Mesenchymal stem cell (in vitro differentiated cells and primary cell): ENCODE measurements at regions not wholly inside any gene's neighbourhood (a gene's known extent, or its start where the extent isn't known, plus 50 kb on each side); places are given as distances from the start of the nearest gene placed in this dataset.

Source experiments
- DNase-seq: peaks from one replicate; pipeline ENCODE4 v3.0.0-alpha.2; 2013
- H2AFZ ChIP-seq: one replicate; pipeline ENCODE4 v1.6.1; 2013; ENCODE audit warnings: low read depth, mild to moderate bottlenecking, control low read depth, inconsistent platforms, low read length, moderate library complexity
- H2AK5ac ChIP-seq: 2 replicates; pipeline ENCODE4 v1.6.1; 2013; ENCODE audit warnings: low read length, moderate library complexity, mild to moderate bottlenecking, inconsistent platforms; ENCODE audit not compliant: severe bottlenecking
- H2BK120ac ChIP-seq: one replicate; pipeline ENCODE4 v1.6.1; 2013; ENCODE audit warnings: low read depth, mild to moderate bottlenecking, inconsistent platforms, low read length, moderate library complexity
- H2BK12ac ChIP-seq, 2 experiments: one replicate each; pipeline ENCODE4 v1.6.1; 2013; ENCODE audit warnings: inconsistent platforms in 2 of 2, low read length in 2 of 2, mild to moderate bottlenecking in 2 of 2, moderate library complexity in 2 of 2, control low read depth in 1 of 2
- H2BK15ac ChIP-seq: one replicate; pipeline ENCODE4 v1.6.1; 2013; ENCODE audit warnings: mild to moderate bottlenecking, low read depth, inconsistent platforms; ENCODE audit not compliant: poor library complexity, severe bottlenecking
- H2BK5ac ChIP-seq: 2 replicates; pipeline ENCODE4 v1.6.1; 2013; ENCODE audit warnings: low read depth, mild to moderate bottlenecking, low read length, control low read depth, inconsistent platforms; ENCODE audit not compliant: poor library complexity, severe bottlenecking
- H3K14ac ChIP-seq, 2 experiments: one replicate each; pipeline ENCODE4 v1.6.1; 2013; ENCODE audit warnings: inconsistent platforms in 2 of 2, low read length in 2 of 2, control low read depth in 1 of 2, mild to moderate bottlenecking in 1 of 2, moderate library complexity in 1 of 2
- H3K18ac ChIP-seq, 2 experiments: one replicate each; pipeline ENCODE4 v1.6.1; 2013; ENCODE audit warnings: inconsistent platforms in 2 of 2, low read length in 2 of 2, control low read depth in 1 of 2, low read depth in 1 of 2, mild to moderate bottlenecking in 1 of 2
- H3K23ac ChIP-seq, 2 experiments: one replicate each; pipeline ENCODE4 v1.6.1; 2013; ENCODE audit warnings: inconsistent platforms in 2 of 2, low read length in 2 of 2, mild to moderate bottlenecking in 2 of 2, moderate library complexity in 2 of 2, control low read depth in 1 of 2
- H3K27ac ChIP-seq: 2 replicates; pipeline ENCODE4 v1.5.1; 2013; ENCODE audit warnings: mild to moderate bottlenecking, moderate library complexity, low read length, control low read depth, inconsistent platforms; ENCODE audit not compliant: poor library complexity, severe bottlenecking
- H3K27me3 ChIP-seq, 2 experiments: 2 replicates each; pipeline versions ENCODE4 v1.6.1 to v1.7.0; 2013; ENCODE audit warnings: low read length in 2 of 2, mild to moderate bottlenecking in 2 of 2, moderate library complexity in 2 of 2, control low read depth in 1 of 2, inconsistent platforms in 1 of 2; ENCODE audit not compliant: control insufficient read depth in 1 of 2, insufficient read depth in 1 of 2
- H3K36me3 ChIP-seq, 2 experiments: 2 replicates each; pipeline versions ENCODE4 v1.6.1 to v1.7.0; 2013; ENCODE audit warnings: low read length in 2 of 2, control low read depth in 1 of 2, inconsistent platforms in 1 of 2, low read depth in 1 of 2, mild to moderate bottlenecking in 1 of 2; ENCODE audit not compliant: insufficient read depth in 2 of 2, control insufficient read depth in 1 of 2
- H3K4ac ChIP-seq, 2 experiments: one replicate each; pipeline ENCODE4 v1.6.1; 2013; ENCODE audit warnings: inconsistent platforms in 2 of 2, low read length in 2 of 2, mild to moderate bottlenecking in 2 of 2, moderate library complexity in 2 of 2, control low read depth in 1 of 2, low read depth in 1 of 2
- H3K4me1 ChIP-seq: 2 replicates; pipeline ENCODE4 v1.6.1; 2013; ENCODE audit warnings: low read depth, low read length, control low read depth; ENCODE audit not compliant: control insufficient read depth, insufficient read depth
- H3K4me2 ChIP-seq: 2 replicates; pipeline ENCODE4 v1.6.1; 2013; ENCODE audit warnings: low read length, mild to moderate bottlenecking, inconsistent platforms; ENCODE audit not compliant: poor library complexity, severe bottlenecking
- H3K4me3 ChIP-seq, 2 experiments: 2 replicates each; pipeline versions ENCODE4 v1.5.1 to v1.7.0; 2013; ENCODE audit warnings: low read length in 2 of 2, mild to moderate bottlenecking in 2 of 2, control low read depth in 1 of 2, low read depth in 1 of 2; ENCODE audit not compliant: insufficient read depth in 1 of 2
- H3K79me1 ChIP-seq: replicated peaks from 2 replicates; pipeline ENCODE4 v1.6.1; 2013; ENCODE audit warnings: mild to moderate bottlenecking, control low read depth, low read length, inconsistent platforms; ENCODE audit not compliant: poor library complexity, severe bottlenecking
- H3K9ac ChIP-seq: 2 replicates; pipeline ENCODE4 v1.7.0; 2013; ENCODE audit warnings: mild to moderate bottlenecking, low read length, moderate library complexity
- H3K9me3 ChIP-seq: 2 replicates; pipeline ENCODE4 v1.7.0; 2013; ENCODE audit warnings: mild to moderate bottlenecking, low read length; ENCODE audit not compliant: control insufficient read depth
- H4K8ac ChIP-seq: one replicate; pipeline ENCODE4 v1.6.1; 2013; ENCODE audit warnings: inconsistent platforms, mild to moderate bottlenecking, low read length, moderate library complexity
- H4K91ac ChIP-seq: one replicate; pipeline ENCODE4 v1.6.1; 2013; ENCODE audit warnings: mild to moderate bottlenecking, low read length, inconsistent platforms
- WGBS: methylation state at CpG from one replicate; pipeline ENCODE4 v1.1.7; 2013; ENCODE audit warnings: mixed read lengths; 5-methylcytosine and 5-hydroxymethylcytosine counted together

DNA sequence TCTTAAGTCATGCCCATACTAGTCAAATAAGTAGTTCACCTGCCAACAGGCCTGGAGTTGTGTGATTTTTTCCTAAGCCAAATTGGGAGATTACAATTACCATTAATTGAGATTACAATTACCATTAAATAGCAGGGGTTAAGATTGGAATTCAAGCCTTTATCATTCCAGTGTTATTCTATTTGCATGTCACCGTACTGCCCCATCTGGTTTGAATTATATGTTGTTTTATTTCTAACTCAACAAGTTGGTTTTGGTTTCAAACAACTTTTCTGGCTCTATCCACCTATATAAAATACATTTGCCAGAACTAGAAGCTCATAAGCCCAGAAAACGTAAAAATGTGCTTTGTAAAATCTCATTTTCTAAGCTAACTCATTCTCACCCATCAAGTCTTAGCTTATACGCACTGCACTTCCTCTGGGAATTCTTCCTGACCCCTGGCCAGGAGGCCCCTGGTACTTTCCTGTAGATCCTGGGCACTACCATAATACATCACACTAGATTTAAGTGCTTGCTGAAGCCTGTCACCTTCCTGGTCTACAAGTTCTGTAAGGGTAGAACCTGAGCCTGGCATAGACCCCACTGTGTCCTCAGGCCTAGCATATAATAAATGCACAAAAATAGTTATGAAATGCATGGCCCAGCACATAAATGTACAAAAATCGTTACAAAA, 242.0 kb upstream of the TRPM3 start:
- no peaks in the 10 kb centered on the region for H3K27me3 ChIP-seq
- 72% methylated on average over 2 of the region's 4 CpGs for WGBS
- DNase-seq = no peak

DNA sequence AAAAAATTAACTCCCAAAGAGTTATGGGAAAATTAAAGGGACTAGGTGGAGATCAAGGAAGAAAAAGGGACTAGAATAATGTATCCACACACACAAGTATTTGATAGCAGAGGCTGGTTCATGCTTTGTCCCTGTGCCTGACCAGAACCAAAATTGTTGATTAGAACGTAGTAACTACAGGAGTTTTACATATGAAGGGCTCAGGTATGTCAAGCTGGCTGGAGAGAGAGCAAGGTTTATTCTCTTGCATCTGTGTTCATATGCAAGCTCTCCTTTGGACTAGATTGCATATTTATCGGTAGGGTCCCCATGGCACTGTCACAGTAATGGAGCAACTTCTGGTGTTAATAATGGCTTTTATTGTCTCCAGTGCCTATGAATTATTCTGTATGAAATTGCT, 239.9 kb upstream of the TRPM3 start:
- Histone ChIP-seq H3K79me1 (no peaks in the 10 kb centered on the region), H2AFZ (no peak overlapping the region), H2BK5ac (no peak overlapping the region), H2BK120ac (no peak overlapping the region), H3K4me1 (no peaks in the 10 kb centered on the region), H4K8ac (no peak overlapping the region), H3K27me3 (no peaks in the 10 kb centered on the region), H3K27ac (no peak overlapping the region), H4K91ac (no peak overlapping the region), H3K4me2 (no peak overlapping the region), H3K14ac (no peak overlapping the region), H3K18ac (no peak overlapping the region), H3K9ac (no peak overlapping the region), H3K9me3 (no peaks in the 10 kb centered on the region), H3K23ac (no peak overlapping the region), H2BK15ac (no peak overlapping the region), H3K4me3 (no peak overlapping the region), H3K36me3 (no peaks in the 10 kb centered on the region), H3K4ac (no peak overlapping the region), H2AK5ac (no peak overlapping the region), H2BK12ac (no peak overlapping the region)
- 68% methylated on average over 2 of the region's 2 CpGs for WGBS
- DNase-seq = no peak

More for the DNA sequence above, 242.0 kb upstream of the TRPM3 start:
- Histone ChIP-seq H2AK5ac (no peak overlapping the region), H2BK120ac (no peak overlapping the region), H3K27ac (no peak overlapping the region), H3K9me3 (no peaks in the 10 kb centered on the region), H3K4me2 (no peak overlapping the region), H3K4me3 (no peak overlapping the region), H3K4me1 (no peaks in the 10 kb centered on the region), H3K36me3 (no peaks in the 10 kb centered on the region), H2BK12ac (no peak overlapping the region), H3K18ac (no peak overlapping the region), H4K91ac (no peak overlapping the region), H3K14ac (no peak overlapping the region), H4K8ac (no peak overlapping the region), H3K79me1 (no peaks in the 10 kb centered on the region), H2BK15ac (no peak overlapping the region), H2BK5ac (no peak overlapping the region), H3K4ac (no peak overlapping the region), H3K23ac (no peak overlapping the region), H2AFZ (no peak overlapping the region), H3K9ac (no peak overlapping the region)

DNA sequence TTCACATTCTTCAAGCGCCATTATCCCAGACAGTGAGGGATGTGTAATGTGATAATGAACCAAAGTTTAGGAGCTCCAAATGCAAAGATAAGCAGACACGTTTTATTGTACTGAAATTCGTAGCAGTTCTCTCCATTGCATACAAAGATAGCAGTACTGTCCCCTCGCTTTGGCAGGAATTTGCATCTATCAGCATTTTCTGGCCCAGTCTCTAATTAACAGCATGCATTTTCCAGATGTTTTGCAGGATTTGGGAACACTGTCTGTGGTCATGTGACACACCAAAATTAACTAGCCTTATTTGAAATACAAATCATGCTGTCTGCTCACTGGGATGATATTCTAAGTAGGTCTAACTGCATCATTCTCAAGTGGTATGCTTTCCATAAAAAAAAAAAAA, 235.9 kb upstream of the TRPM3 start:
- no peak overlapping the region for H3K18ac ChIP-seq
- WGBS = 40% methylated on average over 4 of the region's 4 CpGs

DNA sequence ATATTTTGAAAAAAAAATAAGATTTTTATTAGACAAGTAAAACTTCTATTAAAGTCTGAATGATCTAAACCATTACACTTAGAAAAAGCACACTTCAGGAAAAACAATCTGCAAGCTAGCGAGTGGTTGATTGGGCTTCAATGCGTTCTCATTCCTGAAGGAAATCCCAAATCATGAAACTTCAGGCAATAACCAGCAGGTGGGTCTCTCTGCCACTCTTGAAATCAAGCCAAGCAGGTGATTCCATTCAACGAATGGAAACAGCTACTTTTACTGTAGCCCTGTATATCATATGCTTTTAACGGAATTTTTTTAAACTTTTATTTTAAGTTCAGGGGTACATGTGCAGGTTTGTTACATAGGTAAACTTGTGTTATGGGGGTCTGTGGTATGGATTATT, 234.5 kb upstream of the TRPM3 start:
- no peaks in the 10 kb centered on the region for H3K27me3 ChIP-seq

More for the DNA sequence above, 235.9 kb upstream of the TRPM3 start:
- no peak overlapping the region for H2BK5ac ChIP-seq
- H3K4me2 ChIP-seq = no peak overlapping the region
- no peak overlapping the region for H3K27ac ChIP-seq
- H2BK15ac ChIP-seq = no peak overlapping the region
- H3K23ac ChIP-seq = no peak overlapping the region
- no peak for DNase-seq
- H3K27me3 ChIP-seq = no peaks in the 10 kb centered on the region
- H2BK12ac ChIP-seq = no peak overlapping the region
- no peak overlapping the region for H3K9ac ChIP-seq
- H3K79me1 ChIP-seq = no peaks in the 10 kb centered on the region
- H3K9me3 ChIP-seq = no peaks in the 10 kb centered on the region
- no peak overlapping the region for H3K4ac ChIP-seq
- H3K4me1 ChIP-seq = no peaks in the 10 kb centered on the region
- no peak overlapping the region for H3K4me3 ChIP-seq
- no peak overlapping the region for H4K8ac ChIP-seq
- H3K14ac ChIP-seq = no peak overlapping the region
- no peak overlapping the region for H2BK120ac ChIP-seq
- H2AFZ ChIP-seq = no peak overlapping the region
- no peak overlapping the region for H4K91ac ChIP-seq
- H2AK5ac ChIP-seq = no peak overlapping the region
- no peaks in the 10 kb centered on the region for H3K36me3 ChIP-seq

More for the DNA sequence above, 234.5 kb upstream of the TRPM3 start:
- Histone ChIP-seq H2AK5ac (no peak overlapping the region), H3K79me1 (no peaks in the 10 kb centered on the region), H2BK5ac (no peak overlapping the region), H3K4ac (no peak overlapping the region), H3K18ac (no peak overlapping the region), H3K9me3 (no peaks in the 10 kb centered on the region), H3K4me1 (no peaks in the 10 kb centered on the region), H3K4me2 (no peak overlapping the region), H2BK120ac (no peak overlapping the region), H3K4me3 (no peak overlapping the region), H3K9ac (no peak overlapping the region), H3K27ac (no peak overlapping the region), H2BK12ac (no peak overlapping the region), H3K23ac (no peak overlapping the region), H4K91ac (no peak overlapping the region), H2AFZ (no peak overlapping the region), H2BK15ac (no peak overlapping the region), H3K14ac (no peak overlapping the region), H3K36me3 (no peaks in the 10 kb centered on the region), H4K8ac (no peak overlapping the region)
- WGBS = 87% methylated on average over 2 of the region's 4 CpGs
- no peak for DNase-seq
